ENCODE measurements at regions not wholly inside any gene's neighbourhood (a gene's known extent, or its start where the extent isn't known, plus 50 kb on each side); places are given as distances from the start of the nearest gene placed in this dataset.

DNA sequence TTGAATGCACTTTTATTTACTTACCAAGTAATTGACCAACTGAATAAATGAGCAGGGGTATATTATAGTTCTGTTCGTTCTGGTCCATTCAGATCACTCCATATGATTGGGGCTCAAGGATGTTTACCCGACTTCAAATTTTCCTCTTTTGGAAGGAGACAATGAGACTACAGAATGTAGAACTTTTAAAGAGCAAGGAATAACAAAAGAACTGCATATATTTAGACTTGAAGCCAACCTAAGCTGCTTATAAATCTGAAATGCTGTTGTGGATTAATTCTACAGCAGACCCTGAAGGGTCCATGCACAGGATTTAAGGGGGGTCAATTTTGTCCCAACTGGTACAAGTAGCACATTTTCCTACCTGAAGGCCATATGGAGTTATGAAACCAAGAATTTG, 610.8 kb downstream of the RAB28 start:
- CTCF ChIA-PET = no interaction called here
- no peak for FAIRE-seq

DNA sequence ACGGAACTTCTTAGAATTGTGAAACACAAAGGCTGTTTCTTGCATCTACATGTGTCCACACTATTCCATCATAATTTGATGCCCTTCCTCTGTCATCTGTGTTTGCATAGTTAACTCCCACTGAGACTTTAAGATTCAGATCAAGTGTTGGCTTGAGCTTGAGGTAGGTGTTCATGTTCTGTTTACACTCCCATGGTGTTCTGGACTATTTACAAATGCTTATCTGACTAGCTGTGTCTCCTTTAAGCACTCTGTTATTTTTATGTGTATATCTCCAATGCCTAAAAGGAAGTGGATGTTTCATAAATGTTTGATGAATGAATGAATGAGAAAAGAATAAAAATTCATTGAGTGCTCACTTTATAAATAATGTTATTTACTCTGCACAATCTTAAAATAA, 622.7 kb downstream of the RAB28 start:
- TF ChIP-seq PHF8 (IDR thresholded peaks at IDR 0.05; ENCODE audit: borderline replicate concordance, low read depth) = no peak
- TF ChIP-seq MAFK (IDR thresholded peaks at IDR 0.05; ENCODE audit: partially characterized antibody) = no peak
- TF ChIP-seq EP300 (IDR thresholded peaks at IDR 0.05) = no peak
- no peak for TF ChIP-seq GATA3 (IDR thresholded peaks at IDR 0.05; ENCODE audit: borderline replicate concordance)
- TF ChIP-seq, protein P1, sequence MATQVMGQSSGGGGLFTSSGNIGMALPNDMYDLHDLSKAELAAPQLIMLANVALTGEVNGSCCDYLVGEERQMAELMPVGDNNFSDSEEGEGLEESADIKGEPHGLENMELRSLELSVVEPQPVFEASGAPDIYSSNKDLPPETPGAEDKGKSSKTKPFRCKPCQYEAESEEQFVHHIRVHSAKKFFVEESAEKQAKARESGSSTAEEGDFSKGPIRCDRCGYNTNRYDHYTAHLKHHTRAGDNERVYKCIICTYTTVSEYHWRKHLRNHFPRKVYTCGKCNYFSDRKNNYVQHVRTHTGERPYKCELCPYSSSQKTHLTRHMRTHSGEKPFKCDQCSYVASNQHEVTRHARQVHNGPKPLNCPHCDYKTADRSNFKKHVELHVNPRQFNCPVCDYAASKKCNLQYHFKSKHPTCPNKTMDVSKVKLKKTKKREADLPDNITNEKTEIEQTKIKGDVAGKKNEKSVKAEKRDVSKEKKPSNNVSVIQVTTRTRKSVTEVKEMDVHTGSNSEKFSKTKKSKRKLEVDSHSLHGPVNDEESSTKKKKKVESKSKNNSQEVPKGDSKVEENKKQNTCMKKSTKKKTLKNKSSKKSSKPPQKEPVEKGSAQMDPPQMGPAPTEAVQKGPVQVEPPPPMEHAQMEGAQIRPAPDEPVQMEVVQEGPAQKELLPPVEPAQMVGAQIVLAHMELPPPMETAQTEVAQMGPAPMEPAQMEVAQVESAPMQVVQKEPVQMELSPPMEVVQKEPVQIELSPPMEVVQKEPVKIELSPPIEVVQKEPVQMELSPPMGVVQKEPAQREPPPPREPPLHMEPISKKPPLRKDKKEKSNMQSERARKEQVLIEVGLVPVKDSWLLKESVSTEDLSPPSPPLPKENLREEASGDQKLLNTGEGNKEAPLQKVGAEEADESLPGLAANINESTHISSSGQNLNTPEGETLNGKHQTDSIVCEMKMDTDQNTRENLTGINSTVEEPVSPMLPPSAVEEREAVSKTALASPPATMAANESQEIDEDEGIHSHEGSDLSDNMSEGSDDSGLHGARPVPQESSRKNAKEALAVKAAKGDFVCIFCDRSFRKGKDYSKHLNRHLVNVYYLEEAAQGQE (IDR thresholded peaks at IDR 0.05) = no peak
- no peak for TF ChIP-seq SMC3 (IDR thresholded peaks at IDR 0.05)
- TF ChIP-seq, protein P2, sequence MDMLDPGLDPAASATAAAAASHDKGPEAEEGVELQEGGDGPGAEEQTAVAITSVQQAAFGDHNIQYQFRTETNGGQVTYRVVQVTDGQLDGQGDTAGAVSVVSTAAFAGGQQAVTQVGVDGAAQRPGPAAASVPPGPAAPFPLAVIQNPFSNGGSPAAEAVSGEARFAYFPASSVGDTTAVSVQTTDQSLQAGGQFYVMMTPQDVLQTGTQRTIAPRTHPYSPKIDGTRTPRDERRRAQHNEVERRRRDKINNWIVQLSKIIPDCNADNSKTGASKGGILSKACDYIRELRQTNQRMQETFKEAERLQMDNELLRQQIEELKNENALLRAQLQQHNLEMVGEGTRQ (IDR thresholded peaks at IDR 0.05) = no peak
- no peak for TF ChIP-seq RFX5 (IDR thresholded peaks at IDR 0.05)
- TF ChIP-seq, protein P3, sequence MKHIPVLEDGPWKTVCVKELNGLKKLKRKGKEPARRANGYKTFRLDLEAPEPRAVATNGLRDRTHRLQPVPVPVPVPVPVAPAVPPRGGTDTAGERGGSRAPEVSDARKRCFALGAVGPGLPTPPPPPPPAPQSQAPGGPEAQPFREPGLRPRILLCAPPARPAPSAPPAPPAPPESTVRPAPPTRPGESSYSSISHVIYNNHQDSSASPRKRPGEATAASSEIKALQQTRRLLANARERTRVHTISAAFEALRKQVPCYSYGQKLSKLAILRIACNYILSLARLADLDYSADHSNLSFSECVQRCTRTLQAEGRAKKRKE (CRISPR knock-in tag; IDR thresholded peaks at IDR 0.05; ENCODE audit: low read depth) = no peak
- TF ChIP-seq ESRRA (IDR thresholded peaks at IDR 0.05; ENCODE audit: borderline replicate concordance, low read length) = no peak
- no peak for TF ChIP-seq HOXB13 (CRISPR knock-in tag; IDR thresholded peaks at IDR 0.05; ENCODE audit: low read depth)
- TF ChIP-seq SREBF2 (IDR thresholded peaks at IDR 0.05) = no peak
- TF ChIP-seq ZNF302 (CRISPR knock-in tag; IDR thresholded peaks at IDR 0.05) = no peak
- no peak for TF ChIP-seq EHMT2 (IDR thresholded peaks at IDR 0.05; ENCODE audit: low read depth)
- Histone ChIP-seq H3K9me3 (no peaks in the 10 kb centered on the region), H3K4me3 (no peak overlapping the region), H3K4me2 (no peak overlapping the region), H3K4me1 (no peaks in the 10 kb centered on the region), H3K27ac (no peak overlapping the region)
- ATAC-seq (no peak), FAIRE-seq (no peak), DNase-seq (ENCODE audit: low read depth in 1 of 2, low spot score in 1 of 2) (peak in 1 of 2 experiments; percentile 9)
- ChIA-PET POLR2A (no interaction called here), CTCF (interaction anchor here (1.1 to 2.7 kb wide), 3 partner anchors 8 to 163 kb away, joined by 3 to 17 read pairs (median 4); no protein-coding TSS in a partner anchor)
- WGBS (ENCODE audit: missing lambda C conversion rate) = 46% methylated on average over 1 of the region's 1 CpG

More for the DNA sequence above, 610.8 kb downstream of the RAB28 start:
- H3K9me3 ChIP-seq = no peaks in the 10 kb centered on the region
- H3K4me1 ChIP-seq = no peaks in the 10 kb centered on the region
- no peak overlapping the region for H3K4me3 ChIP-seq
- no peak for ATAC-seq
- H3K4me2 ChIP-seq = no peak overlapping the region
- H3K27ac ChIP-seq = no peak overlapping the region
- DNase-seq (ENCODE audit: low read depth in 1 of 2, low spot score in 1 of 2) = no peak
- no peak for TF ChIP-seq ZSCAN20 (CRISPR knock-in tag; IDR thresholded peaks at IDR 0.05)
- TF ChIP-seq, protein P4, sequence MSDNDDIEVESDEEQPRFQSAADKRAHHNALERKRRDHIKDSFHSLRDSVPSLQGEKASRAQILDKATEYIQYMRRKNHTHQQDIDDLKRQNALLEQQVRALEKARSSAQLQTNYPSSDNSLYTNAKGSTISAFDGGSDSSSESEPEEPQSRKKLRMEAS (IDR thresholded peaks at IDR 0.05) = no peak
- no peak for TF ChIP-seq JUN (IDR thresholded peaks at IDR 0.05)
- TF ChIP-seq NPAS2 (CRISPR knock-in tag; IDR thresholded peaks at IDR 0.05; ENCODE audit: borderline replicate concordance) = no peak
- no peak for TF ChIP-seq TP53 (CRISPR knock-in tag; IDR thresholded peaks at IDR 0.05)
- TF ChIP-seq CBX8 (IDR thresholded peaks at IDR 0.05) = no peak
- no peak for TF ChIP-seq EHF (CRISPR knock-in tag; IDR thresholded peaks at IDR 0.05)
- TF ChIP-seq SMC3 (IDR thresholded peaks at IDR 0.05) = no peak
- TF ChIP-seq, protein P5, sequence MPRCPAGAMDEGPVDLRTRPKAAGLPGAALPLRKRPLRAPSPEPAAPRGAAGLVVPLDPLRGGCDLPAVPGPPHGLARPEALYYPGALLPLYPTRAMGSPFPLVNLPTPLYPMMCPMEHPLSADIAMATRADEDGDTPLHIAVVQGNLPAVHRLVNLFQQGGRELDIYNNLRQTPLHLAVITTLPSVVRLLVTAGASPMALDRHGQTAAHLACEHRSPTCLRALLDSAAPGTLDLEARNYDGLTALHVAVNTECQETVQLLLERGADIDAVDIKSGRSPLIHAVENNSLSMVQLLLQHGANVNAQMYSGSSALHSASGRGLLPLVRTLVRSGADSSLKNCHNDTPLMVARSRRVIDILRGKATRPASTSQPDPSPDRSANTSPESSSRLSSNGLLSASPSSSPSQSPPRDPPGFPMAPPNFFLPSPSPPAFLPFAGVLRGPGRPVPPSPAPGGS (IDR thresholded peaks at IDR 0.05) = no peak
- TF ChIP-seq ZC3H11A (IDR thresholded peaks at IDR 0.05) = no peak
- TF ChIP-seq NR3C1 (IDR thresholded peaks at IDR 0.05) = no peak
- TF ChIP-seq, protein P6, sequence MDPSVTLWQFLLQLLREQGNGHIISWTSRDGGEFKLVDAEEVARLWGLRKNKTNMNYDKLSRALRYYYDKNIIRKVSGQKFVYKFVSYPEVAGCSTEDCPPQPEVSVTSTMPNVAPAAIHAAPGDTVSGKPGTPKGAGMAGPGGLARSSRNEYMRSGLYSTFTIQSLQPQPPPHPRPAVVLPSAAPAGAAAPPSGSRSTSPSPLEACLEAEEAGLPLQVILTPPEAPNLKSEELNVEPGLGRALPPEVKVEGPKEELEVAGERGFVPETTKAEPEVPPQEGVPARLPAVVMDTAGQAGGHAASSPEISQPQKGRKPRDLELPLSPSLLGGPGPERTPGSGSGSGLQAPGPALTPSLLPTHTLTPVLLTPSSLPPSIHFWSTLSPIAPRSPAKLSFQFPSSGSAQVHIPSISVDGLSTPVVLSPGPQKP (IDR thresholded peaks at IDR 0.05; ENCODE audit: low read depth, low read length) = no peak
- TF ChIP-seq RCOR1 (IDR thresholded peaks at IDR 0.05; ENCODE audit: low read depth, low read length) = no peak
- POLR2A ChIA-PET = no interaction called here
- 4% methylated on average over 2 of the region's 2 CpGs for WGBS (ENCODE audit: missing lambda C conversion rate)
